PC-9 (cell line): ENCODE measurements at regions not wholly inside any gene's neighbourhood (a gene's known extent, or its start where the extent isn't known, plus 50 kb on each side); places are given as distances from the start of the nearest gene placed in this dataset.
"Not testable (repeated sequence)": the region's sequence is repeated elsewhere in the genome, so short reads cannot be mapped to it uniquely, and the experiment has no call there.

ENCODE experiments used
- EZH2 ChIP-seq: fragments of 200-600 bp; sonication (generic); IDR thresholded peaks from 2 replicates; pipeline ENCODE4 v1.8.0; 2017; ENCODE audit warnings: antibody characterized with exemption, low read depth
- TF ChIP-seq, protein P1 (sequence below): fragments of 200-600 bp; sonication (generic); conservative IDR thresholded peaks from 2 replicates; pipeline ENCODE4 v1.6.1; 2017; ENCODE audit warnings: mixed run types, antibody characterized with exemption, mild to moderate bottlenecking, moderate library complexity

DNA sequence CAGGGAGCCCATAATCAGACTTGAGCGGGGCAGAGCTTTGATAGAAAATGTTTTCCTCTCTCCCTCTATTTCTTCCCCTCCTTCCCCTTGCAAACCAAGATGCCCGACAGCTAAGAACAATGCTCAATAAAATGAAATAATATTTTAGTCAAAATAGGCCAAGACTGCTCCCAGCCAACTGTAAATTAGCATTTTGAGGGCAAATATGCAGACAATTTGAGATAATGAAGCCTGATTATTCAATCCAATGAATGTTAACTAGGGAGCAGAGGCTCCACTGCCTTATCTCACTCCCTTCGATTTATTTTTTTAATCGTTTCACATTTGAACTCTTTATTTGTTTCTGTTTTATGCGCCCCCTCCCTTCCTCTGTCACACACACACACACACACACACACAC is 67.8 kb upstream of the PLGLB1 start:
- TF ChIP-seq, protein P1, sequence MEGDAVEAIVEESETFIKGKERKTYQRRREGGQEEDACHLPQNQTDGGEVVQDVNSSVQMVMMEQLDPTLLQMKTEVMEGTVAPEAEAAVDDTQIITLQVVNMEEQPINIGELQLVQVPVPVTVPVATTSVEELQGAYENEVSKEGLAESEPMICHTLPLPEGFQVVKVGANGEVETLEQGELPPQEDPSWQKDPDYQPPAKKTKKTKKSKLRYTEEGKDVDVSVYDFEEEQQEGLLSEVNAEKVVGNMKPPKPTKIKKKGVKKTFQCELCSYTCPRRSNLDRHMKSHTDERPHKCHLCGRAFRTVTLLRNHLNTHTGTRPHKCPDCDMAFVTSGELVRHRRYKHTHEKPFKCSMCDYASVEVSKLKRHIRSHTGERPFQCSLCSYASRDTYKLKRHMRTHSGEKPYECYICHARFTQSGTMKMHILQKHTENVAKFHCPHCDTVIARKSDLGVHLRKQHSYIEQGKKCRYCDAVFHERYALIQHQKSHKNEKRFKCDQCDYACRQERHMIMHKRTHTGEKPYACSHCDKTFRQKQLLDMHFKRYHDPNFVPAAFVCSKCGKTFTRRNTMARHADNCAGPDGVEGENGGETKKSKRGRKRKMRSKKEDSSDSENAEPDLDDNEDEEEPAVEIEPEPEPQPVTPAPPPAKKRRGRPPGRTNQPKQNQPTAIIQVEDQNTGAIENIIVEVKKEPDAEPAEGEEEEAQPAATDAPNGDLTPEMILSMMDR, result not testable (repeated sequence)
- TF ChIP-seq EZH2, result not testable (repeated sequence)
